IMR-90 (cell line): ENCODE measurements at regions not wholly inside any gene's neighbourhood (a gene's known extent, or its start where the extent isn't known, plus 50 kb on each side); places are given as distances from the start of the nearest gene placed in this dataset.

Experiments used
- BHLHE40 ChIP-seq: fragments of 150-350 bp; IDR thresholded peaks from 2 replicates; pipeline ENCODE4 v1.6.1; 2016; ENCODE audit warnings: mild to moderate bottlenecking, low read depth, low read length
- CEBPB ChIP-seq: IDR thresholded peaks from 2 replicates; pipeline ENCODE4 v1.6.1; 2012; ENCODE audit warnings: low read depth, low read length, improper control_type of control experiment
- CHD1 ChIP-seq: IDR thresholded peaks from 2 replicates; pipeline ENCODE4 v1.6.1; 2012; ENCODE audit warnings: low read depth, low read length, improper control_type of control experiment
- FOS ChIP-seq: fragments of 150-350 bp; IDR thresholded peaks from 2 replicates; pipeline ENCODE4 v1.6.1; 2016; ENCODE audit warnings: low read depth, low read length
- MAFK ChIP-seq: IDR thresholded peaks from 2 replicates; pipeline ENCODE4 v1.6.1; 2012; ENCODE audit warnings: low read depth, low read length, improper control_type of control experiment
- MAZ ChIP-seq: IDR thresholded peaks from 2 replicates; pipeline ENCODE4 v1.6.1; 2012; ENCODE audit warnings: low read depth, mild to moderate bottlenecking, low read length, improper control_type of control experiment, moderate library complexity, borderline replicate concordance
- MXI1 ChIP-seq: IDR thresholded peaks from 2 replicates; pipeline ENCODE4 v1.6.1; 2012; ENCODE audit warnings: low read depth, mild to moderate bottlenecking, low read length, moderate library complexity, borderline replicate concordance
- NFE2L2 ChIP-seq: fragments of 150-350 bp; IDR thresholded peaks from 2 replicates; pipeline ENCODE4 v1.6.1; 2016; ENCODE audit warnings: low read depth, mild to moderate bottlenecking, low read length
- POLR2A ChIP-seq: IDR thresholded peaks from 2 replicates; pipeline ENCODE4 v1.6.1; 2012; ENCODE audit warnings: mild to moderate bottlenecking, low read depth, low read length
- RAD21 ChIP-seq: IDR thresholded peaks from 2 replicates; pipeline ENCODE4 v1.6.1; 2012; ENCODE audit warnings: low read length, improper control_type of control experiment
- RFX5 ChIP-seq: IDR thresholded peaks from 2 replicates; pipeline ENCODE4 v1.8.0; 2012; ENCODE audit warnings: low read depth, mild to moderate bottlenecking, low read length, moderate library complexity
- SMC3 ChIP-seq: fragments of 150-350 bp; IDR thresholded peaks from 2 replicates; pipeline ENCODE4 v1.6.1; 2016; ENCODE audit warnings: low read depth, mild to moderate bottlenecking, antibody characterized with exemption, low read length, moderate library complexity
- TF ChIP-seq, protein P1 (sequence below): conservative IDR thresholded peaks from 2 replicates; pipeline ENCODE4 v1.5.1; 2012; ENCODE audit warnings: mild to moderate bottlenecking, low read depth, low read length, improper control_type of control experiment
- TF ChIP-seq, protein P2 (sequence below): fragments of 150-350 bp; IDR thresholded peaks from 2 replicates; pipeline ENCODE4 v1.6.1; 2017; ENCODE audit warnings: mild to moderate bottlenecking, antibody characterized with exemption, low read length, low read depth

DNA sequence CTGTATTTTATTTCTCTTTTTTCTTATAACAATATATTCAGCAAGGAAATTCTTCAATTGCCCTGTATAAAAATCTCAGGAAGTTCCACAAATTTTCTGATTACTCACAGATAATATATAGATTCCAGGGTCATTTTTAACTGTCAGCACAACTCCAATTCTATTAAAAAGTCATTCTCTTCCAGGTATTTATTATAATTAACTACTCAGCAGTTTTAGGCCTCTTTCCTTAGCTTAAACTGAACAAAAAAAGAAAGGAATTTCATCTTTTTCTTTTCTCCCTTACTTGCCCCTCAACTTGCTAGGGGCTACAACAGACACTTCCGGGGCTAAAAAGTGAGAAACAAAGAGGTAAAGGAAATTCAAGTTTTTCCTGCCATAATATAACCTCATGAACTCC, 358.9 kb upstream of the LRATD1 start:
- TF ChIP-seq, protein P1, sequence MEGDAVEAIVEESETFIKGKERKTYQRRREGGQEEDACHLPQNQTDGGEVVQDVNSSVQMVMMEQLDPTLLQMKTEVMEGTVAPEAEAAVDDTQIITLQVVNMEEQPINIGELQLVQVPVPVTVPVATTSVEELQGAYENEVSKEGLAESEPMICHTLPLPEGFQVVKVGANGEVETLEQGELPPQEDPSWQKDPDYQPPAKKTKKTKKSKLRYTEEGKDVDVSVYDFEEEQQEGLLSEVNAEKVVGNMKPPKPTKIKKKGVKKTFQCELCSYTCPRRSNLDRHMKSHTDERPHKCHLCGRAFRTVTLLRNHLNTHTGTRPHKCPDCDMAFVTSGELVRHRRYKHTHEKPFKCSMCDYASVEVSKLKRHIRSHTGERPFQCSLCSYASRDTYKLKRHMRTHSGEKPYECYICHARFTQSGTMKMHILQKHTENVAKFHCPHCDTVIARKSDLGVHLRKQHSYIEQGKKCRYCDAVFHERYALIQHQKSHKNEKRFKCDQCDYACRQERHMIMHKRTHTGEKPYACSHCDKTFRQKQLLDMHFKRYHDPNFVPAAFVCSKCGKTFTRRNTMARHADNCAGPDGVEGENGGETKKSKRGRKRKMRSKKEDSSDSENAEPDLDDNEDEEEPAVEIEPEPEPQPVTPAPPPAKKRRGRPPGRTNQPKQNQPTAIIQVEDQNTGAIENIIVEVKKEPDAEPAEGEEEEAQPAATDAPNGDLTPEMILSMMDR, result no peak
- TF ChIP-seq POLR2A (no peak), RAD21 (no peak), MAFK (peak; percentile 30; the same call in 1 of the 2 replicates), RFX5 (no peak), CEBPB (no peak), MXI1 (no peak), SMC3 (no peak), CHD1 (no peak), MAZ (no peak), FOS (no peak), BHLHE40 (no peak), NFE2L2 (no peak)
- TF ChIP-seq, protein P2, sequence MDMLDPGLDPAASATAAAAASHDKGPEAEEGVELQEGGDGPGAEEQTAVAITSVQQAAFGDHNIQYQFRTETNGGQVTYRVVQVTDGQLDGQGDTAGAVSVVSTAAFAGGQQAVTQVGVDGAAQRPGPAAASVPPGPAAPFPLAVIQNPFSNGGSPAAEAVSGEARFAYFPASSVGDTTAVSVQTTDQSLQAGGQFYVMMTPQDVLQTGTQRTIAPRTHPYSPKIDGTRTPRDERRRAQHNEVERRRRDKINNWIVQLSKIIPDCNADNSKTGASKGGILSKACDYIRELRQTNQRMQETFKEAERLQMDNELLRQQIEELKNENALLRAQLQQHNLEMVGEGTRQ, result no peak
